ENCODE measurements at regions not wholly inside any gene's neighbourhood (a gene's known extent, or its start where the extent isn't known, plus 50 kb on each side); places are given as distances from the start of the nearest gene placed in this dataset.

DNA sequence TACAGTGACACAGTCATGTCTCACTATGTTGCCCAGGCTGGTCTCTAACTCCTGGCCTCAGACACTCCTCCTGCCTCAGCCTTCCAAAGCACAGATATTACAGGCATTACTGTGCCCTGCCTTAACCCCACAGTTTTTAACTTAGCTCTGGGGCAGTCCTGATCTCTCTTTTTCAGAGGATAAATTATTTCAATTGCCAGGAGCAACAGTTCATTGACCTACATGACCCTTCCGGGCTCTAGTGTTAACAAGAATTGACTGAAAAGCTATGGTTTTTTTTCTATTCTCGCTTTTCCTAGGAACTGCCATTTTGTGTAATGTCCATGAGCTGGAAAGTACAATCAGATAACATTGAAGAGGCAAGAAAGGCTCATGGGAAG is 92.8 kb downstream of the HNRNPLL start:
- no peak for DNase-seq

DNA sequence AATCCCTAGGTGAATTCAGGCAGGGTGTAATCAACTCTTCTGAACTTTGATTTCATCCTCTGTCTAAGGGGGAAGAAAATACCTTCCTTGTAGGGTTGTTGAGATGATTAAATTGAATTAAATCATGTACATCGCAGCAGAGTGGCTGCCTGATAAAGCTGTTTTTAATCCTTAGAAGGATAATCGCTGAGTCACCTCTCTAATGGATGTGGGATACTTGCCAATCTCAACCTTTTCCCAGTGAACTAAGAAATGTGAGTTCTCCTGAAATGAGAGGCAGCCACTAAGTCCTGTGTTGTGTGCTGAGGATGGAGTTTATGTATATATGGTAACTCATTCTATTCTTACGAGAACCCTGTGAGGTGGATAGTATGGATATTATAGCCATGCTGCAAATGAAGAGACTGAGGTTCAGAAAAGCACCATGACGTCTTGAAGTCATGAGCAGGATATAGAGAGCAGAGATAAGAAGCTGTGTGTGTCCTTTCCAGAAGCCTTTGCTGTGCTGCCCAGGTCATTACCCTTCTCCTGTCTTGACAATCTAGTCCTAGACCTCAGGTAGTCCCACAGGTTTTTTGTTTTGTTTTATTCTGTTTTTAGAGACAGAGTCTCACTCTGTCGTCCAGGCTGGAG is 93.3 kb downstream of the HNRNPLL start:
- no peak for DNase-seq

DNA sequence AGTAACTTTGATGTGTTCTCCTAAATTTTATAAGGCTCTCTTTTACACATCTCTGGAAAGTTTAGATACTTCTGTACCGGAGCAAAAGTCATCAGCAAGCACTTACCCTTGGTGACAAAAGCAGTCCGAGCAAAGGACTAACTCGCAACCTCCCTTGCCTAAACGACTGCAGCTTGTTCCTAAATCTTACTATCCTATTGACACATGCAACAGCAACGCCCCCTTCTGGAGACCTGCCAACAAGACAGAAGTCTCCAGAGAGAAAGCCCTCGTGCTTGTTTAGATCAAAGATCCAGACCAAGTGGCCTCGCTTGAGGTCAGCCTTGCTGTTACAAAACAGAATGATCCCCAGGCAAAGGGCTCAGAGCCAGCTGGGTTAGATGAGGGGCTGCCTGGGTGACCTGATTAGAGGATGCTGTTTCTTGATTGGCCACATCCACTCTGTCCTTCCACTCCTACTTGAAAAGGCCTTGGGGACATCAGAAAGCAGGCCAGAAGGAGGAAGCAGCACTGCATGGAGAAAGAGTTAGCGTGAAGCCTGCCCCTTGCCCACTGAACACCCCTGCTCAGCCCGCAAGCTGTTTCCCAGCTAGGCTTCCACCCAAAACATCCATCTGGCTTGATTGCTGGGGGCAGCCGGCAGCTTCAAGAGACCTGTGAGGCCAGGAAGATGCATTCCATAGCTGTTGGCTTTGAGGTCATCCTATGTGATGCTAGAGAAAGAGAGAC is 94.3 kb downstream of the HNRNPLL start:
- DNase-seq: peak; percentile 80

DNA sequence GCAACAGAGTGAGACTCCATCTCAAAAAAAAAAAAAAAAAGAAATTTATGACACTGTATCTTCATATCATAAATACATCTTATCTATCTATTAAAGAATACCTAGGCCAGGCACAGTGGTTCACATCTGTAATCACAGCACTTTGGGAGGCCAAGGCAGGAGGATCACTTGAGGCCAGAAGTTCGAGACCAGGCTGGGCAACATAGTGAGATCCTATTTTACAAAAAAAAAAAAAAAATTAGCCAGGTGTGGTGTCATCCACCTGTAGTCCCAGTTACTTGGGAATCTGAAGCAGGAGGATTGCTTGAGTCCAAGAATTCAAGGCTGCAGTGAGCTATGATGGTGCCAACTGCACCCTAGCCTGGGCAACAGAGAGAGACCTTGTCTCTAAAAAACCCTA is 95.0 kb downstream of the HNRNPLL start:
- DNase-seq: no peak

DNA sequence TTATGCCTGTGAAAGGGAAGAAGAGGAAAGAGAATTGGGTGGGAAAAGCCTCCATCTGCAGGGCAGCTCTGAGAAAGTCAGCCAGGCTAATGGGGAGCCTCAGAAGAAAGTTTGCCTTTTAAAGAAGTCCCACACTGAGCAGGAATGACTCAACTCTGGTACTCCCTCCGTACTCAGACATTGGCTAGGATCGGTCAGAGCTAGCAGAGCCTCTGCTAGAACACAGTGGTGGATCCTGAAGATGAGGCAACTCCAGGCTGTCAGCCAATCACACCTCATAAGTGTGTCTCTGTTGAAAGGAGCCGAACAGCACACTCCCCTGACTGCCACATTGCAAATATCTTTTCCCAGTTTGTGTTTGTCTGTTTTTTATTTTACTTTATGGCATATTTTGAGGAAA is 96.9 kb downstream of the HNRNPLL start:
- DNase-seq: no peak

DNA sequence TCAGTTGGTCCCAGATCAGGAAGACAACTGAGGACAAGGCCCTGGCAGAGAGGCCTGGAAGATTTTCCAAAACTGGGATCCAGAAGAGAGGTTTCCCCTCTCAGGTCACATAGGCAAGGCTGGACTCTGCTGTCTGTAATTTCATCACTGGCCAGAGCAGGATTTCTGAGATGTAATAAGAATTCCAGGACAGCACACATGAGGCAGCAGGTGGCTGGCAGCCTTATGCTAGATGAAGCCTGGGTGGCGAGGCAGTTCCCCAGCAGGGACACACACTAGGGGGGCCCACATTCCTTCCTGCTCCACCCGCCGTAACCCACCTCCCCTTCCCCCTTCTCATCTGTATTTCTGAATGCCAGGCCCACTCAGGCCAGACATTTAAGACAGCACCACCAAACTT is 98.6 kb downstream of the HNRNPLL start:
- no peak for DNase-seq

DNA sequence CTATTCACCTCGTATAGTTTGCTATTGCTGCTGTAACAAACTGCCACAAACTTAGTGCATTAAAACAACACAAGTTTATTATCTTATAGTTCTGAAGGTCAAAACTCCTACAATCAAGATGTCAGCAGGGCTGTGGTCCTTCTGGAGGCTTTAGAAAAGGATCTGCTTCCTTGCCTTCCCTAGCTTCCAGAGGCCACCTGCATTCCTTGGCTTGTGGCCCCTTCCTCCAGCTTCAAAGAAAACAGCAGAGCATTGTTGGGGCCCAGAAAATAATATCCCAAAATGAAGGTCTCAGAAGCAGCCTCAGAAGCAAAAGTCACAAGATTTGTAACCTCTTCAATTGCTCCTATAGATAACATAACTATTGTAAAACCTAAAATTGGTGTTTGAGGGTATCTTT is 100.6 kb downstream of the HNRNPLL start:
- DNase-seq: no peak

DNA sequence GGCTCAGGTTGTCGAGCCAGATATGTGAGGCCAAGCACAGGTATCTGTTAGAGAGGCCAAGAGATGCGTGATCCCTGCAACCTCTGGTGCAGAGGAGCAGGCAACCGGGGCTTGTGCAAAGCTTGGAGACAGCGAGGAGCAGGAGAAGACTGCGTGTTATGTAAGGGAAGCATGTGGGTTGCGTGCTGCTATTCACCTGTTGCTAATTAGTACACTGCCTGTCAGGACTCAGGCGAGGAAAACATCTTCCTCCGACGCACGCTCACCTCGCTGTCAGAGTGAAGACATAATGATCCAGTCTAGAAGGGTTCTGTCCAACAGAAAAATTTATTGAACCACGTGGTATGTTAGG is 102.5 kb downstream of the HNRNPLL start:
- no peak for DNase-seq

DNA sequence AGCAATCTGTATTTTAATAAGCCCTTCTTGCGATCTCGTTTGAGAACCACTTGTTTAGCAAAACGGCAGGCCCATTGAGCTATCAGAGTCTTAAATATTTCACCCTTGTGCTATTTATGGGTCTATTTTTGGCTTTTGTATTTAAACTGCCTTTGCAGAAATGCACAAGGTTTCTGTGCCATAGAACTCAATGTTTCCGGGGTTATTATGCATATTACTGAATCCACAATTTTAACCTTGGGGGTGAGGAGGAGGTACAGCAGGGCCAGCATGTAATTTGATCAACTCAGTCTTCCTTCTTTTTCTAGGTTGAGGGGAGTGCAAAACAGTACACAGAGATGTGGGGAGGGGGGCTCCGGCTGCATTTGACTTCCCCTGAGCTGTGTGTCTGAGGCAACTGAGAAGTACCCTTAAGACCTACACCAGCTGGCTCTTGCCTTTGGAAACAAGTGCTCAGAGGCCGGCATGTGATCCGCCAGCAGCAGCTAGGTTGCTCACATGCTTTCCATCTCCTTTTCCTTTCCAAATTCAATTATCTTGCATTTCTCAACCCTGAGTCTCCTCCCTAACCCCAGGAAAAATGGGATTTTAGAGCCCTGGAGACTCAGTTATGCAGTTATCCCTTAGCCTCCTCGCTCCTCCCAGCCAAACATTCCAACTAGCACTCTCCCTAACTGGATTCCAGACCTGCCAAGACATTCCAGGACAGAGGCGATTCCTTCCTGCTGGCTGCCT is 103.0 kb downstream of the HNRNPLL start:
- no peak for DNase-seq

DNA sequence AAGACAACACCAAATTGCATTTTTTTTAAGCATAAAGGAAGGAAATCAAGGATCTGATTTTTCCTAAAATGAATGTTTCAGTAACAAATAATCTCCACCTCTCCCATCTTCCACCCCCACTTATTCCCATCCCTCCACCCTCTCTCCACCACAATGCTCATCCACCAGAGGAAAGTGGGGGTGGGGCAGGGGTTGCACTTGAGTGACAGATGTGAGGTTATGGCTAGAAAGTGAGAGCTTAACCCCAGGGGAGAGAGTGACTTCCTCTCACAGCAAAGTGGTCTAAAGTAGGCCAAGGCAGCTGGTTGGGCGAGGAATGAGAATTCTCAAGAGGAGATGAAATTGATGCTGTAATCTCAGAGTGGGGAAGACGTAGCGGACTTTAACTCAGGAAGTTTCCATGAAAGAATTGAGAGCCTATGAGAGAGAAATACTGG is 104.7 kb downstream of the HNRNPLL start:
- no peak for DNase-seq

DNA sequence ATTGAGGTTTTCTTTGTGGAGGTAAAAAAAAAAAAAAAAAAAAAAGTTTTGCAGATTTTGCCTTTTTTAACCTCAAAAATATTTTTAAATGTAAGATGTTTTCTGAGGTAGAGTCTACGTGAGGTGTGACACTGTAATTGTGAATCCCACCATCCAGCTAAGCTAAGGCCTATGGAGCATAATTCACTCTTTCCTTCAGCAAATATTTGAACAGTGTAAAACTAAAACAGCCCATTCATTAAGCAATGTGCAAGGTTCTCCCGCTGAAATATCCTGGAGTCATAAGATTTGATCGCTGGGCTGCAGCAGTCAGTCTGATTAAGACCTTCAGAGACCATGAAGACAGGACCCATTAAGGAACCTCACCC is 105.1 kb downstream of the HNRNPLL start:
- no peak for DNase-seq

DNA sequence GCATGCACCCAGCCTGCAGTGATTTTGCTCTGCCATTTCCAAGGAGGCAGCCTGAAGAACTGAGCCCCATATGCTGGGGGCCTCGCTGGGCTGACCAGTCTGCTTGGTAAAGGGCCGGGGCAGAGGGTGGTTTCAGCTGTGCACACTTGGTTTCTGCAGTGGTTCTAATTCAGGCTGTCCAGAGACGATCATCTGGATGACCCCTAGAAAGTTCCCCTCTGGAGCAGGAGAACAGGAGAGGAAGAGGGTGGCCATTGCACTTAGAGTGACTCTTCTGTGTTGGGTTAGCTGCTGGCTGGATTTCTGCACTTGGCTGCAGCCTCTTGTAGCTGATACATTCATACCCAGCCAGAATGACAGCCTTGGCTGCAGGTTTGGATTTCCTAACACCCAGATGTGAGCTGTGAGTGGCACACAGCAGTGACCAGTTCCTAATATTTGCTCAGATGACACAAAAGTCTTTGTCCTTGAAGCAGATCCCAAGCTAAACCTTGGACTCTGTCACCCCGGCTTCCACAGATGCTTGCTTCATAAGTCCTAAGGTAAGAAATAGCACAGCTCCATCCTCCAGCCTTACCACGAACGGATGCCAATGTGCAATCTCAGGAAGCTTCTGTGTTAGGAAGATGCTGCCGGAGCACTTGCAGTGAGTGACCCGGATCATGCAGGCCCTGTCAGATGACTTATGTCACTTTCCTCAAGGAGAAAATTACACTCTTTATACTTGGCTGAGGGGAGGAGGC is 105.6 kb downstream of the HNRNPLL start:
- no peak for DNase-seq

DNA sequence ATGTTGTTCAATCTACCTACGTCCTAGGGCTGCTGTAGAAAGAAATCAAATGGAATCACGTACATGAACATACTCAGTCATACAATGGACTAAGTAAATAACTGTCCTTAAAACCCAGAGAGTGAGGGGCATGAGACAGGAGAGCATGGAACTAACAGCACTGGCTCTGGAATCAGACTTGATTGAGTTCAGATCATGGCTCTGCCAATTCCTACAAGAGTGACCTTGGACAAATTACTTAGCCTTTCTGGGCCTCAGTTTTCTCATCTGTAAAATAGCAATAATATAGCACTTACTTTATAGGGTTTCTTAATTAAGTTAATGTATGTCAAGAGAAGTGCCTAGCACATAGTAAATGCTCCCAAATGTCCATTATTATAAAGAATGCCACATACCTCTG is 106.8 kb downstream of the HNRNPLL start:
- no peak for DNase-seq

DNA sequence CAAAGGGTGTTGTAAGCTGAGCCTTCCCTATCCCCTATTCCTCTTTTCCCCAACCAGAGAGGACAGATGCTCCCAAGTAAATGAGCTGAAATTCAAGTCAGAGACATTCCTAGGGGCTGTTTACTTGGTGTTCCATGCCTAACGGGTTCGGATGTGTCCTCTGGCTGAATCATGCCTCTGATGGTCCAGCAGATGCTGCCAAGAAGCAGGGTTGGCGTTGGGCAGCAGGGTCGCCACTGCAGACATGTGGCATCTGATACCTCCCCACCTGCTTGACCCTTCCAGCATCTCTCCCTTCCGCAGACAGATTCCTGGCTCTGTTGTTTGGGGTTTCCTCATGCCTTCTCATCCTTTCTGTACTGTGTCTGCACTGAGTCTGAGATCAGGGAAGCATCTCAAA is 108.3 kb downstream of the HNRNPLL start:
- DNase-seq: no peak

DNA sequence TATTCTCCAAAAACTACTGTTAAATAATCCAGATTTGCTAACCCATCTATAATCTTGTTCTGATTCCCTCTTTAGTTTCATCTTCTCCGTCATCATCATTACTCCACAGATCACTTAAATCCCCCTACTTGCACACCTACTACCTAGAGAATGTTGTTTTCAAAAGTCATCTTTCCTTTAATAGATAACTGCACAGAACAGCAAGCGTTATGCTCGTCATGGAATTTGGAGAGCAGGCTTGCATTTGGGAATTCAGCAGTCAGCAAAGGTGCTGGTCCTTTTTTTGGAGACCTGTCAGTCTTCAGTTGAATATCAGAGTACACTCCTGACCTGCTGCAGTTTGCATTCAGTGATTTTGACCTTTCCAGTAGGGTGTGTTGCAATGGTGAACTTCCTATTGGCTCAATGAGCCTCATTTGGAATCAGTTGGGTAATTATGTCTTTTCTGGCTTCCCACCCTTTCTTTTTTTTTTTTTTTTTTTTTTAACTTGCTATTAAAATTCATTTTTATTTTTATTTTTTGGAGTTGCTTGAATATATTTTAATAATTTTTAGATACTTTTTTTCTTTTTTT is 110.6 kb downstream of the HNRNPLL start:
- DNase-seq: no peak

DNA sequence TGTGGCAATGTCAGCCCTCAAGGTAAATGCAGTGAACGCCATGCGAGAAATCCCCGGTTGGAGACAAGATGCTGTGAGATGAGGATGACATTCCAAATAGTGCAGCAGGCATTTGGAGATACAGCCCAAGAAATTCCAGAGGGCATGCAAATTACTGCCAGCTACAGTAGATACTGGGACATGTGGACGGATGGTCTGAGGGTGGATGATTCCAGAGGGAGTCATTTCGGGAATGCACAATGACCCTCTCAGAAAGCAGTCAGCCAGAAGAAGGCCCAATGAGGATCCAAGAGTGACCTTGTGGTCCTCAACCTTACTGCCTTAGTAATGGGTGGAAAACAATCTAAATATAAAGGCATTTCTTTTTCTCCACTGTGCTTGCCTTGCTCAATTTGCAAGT is 111.3 kb downstream of the HNRNPLL start:
- no peak for DNase-seq

DNA sequence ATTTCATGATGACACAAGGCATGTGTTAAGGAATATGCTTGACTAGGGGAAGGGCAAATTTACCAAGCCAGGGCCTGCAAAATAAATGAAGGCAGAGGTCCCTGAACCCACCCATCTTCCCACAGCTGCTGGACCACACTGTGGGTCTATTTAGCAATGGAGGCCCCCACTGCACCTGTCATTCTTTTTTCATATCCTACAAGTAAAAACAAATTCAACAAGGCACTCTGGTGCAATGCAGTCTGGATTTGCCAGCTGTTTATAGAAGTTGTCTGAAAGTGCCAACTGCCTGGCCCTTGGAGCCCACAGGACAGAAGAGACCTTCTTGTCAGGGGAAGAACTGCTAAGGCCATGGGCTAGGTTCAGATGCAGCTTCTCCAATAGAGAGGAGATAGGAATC is 112.8 kb upstream of the ATL2 start:
- DNase-seq: no peak

DNA sequence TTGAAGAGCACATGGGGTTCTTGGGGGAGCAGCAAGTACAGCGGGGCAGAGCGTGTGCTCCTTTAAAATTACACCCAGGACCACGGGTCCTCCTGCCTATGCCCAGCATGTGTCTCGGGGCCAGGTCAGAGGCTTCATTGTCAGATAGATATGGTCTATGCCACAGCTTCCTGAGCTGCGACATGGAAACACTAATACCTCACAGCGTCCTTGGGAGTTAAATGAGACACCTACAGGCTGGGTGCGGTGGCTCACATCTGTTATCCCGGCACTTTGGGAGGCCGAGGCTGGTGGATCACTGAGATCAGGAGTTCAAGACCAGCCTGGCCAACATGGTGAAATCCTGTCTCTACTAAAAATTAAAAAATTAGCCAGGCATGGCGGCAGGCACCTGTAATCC is 110.8 kb upstream of the ATL2 start:
- no peak for DNase-seq

DNA sequence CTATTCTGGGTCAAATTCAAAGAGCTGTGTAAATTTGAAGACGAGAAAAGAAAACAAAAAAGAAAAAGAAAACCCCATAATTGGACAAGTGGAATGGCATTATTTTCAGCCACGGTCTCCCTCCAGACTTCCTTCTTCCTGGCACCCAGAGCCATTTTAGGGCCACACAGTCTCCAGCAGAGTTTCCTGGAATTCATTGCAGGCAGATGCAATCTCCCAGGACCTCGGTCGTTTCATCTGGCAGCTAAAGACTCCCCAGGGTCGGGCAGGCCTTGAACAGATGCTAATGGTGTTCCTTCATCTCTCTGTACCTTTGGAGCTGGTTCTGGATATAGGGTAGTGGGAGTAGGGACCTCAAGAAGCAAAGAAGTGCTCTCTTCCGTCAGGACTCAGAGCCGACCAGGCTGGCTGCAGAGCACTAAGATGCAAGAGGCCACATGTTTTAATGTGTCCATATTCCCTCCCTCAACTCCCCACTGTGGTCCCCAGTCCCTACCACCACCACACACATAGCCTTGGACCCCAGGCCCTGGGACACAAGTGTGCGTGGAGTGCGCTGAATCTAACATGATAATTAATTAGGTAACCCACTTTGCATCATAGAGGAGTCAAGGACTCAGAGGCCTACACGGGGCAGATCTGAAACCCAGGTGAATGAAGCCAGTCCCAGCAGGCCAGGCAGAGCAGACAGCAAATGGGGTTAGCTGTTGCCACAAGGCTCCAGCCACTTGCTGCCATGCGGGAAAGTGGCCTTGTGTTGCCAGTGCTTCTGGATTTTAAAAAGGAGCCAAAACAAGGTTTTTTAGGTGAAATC is 109.3 kb upstream of the ATL2 start:
- no peak for DNase-seq

DNA sequence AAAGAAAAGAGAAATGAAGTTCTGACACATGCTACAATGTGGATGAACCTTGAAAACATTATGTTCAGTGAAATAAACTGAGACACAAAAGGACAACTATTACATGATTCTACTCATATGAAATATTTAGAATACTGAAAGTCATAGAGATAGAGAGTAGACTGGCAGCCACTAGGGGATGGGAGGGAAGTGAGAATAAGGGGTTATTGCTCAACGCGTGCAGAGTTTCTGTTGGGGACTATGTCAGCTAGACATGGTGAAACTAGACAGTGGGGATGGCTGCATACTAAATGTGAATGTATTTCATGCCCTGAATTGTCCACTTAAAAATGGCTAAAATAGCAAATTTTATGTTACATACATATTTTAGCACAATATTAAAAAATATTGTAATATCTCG is 108.7 kb upstream of the ATL2 start:
- DNase-seq: no peak

DNA sequence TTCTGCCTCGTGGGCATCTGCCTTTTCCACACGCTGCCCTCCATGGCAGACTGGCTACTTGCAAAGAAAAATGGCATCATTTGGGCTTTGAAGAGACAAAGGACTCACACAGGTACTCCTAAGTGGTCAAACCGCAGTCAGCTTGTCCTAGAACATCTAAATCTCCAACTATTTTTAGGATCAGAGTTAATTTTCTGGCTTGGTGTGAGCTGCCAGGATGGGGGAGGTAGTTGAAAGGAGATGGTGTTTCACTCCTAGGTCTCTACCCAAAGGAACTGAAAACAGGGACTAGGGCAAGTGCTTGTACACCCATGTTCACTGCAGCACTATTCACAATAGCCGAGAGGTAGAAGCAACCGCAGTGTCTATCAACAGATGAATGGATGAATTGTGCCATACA is 107.9 kb upstream of the ATL2 start:
- DNase-seq: no peak

DNA sequence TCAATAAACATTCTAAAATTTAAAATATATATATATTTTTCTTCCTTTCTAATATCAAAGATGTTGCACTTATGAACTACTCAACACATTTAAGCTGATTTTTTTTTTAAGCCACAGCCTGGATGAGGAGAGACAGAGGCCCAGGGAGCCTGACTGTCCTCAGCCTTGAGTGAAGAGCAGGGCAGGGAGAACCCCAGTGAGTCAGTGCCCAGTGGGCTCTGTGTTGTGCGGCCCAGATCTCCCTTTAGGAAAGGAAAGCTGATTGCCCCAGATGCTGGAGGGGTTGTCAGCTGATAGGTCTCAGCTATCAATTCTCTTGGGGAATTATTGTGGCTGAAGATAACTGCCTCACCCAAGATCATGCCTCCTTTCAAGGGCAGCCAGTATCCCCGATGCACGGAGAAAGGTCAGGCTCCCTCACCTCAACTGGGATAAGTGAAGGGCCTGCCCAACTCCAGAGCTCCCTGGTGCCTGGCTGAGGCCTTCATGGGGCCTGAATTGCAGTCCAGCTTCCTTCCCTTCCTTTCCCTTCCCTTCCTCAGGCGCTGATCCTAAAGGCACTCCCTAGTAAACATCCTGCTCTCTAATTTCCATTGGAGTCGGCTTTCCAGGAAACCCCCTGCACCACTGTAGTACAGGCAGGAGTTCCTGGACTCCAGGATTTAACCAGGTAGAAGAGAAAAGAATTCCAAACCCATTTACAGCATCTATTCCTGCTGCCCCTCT is 106.9 kb upstream of the ATL2 start:
- DNase-seq: no peak
